ENCODE measurements at regions not wholly inside any gene's neighbourhood (a gene's known extent, or its start where the extent isn't known, plus 50 kb on each side); places are given as distances from the start of the nearest gene placed in this dataset.

DNA sequence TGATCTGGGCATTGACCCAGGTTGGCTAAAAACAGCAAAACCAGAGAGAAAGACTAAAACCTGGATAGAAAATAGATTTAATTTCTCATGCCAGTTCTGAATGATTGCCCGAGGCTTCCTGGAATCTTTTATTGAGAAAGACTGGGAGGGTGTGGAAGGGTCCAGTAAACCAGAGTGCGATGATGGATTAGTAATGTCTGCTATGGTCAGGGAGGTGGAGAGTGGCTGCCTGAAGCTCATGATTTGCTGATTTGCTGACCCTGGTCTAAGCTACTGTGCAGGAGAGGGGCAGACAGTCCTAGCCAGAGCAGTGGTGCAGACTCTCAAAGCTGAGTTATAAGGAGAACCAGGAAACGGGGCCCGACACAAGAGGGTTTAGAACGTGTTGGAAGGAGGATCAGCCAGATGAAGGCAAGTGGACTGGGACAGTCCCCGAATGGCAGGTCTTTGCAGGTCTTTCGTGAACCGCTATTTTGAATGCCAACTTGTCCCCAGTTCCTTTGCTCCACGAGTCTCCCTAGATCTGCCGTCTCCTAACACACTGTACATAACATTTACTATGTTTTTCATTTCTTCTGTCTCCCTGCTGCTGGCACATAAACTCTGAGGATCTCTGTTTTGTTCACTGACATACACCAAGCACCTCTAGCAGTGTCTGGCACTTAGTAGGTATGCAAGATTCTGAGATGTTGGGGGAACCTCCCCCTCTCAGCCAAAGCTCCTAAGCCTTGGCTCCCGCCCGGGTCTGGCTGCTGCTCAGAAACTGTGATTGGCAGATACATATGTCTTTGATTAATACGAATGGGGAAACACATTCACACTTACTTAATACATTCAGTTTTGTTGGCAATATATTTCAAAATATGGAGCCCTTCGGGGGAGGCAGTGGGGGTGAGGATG is 237.3 kb upstream of the TNRC6C start:
- TF ChIP-seq, protein P1, sequence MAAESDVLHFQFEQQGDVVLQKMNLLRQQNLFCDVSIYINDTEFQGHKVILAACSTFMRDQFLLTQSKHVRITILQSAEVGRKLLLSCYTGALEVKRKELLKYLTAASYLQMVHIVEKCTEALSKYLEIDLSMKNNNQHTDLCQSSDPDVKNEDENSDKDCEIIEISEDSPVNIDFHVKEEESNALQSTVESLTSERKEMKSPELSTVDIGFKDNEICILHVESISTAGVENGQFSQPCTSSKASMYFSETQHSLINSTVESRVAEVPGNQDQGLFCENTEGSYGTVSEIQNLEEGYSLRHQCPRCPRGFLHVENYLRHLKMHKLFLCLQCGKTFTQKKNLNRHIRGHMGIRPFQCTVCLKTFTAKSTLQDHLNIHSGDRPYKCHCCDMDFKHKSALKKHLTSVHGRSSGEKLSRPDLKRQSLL (tag by site-specific recombination; IDR thresholded peaks at IDR 0.05): no peak
- TF ChIP-seq, protein P2, sequence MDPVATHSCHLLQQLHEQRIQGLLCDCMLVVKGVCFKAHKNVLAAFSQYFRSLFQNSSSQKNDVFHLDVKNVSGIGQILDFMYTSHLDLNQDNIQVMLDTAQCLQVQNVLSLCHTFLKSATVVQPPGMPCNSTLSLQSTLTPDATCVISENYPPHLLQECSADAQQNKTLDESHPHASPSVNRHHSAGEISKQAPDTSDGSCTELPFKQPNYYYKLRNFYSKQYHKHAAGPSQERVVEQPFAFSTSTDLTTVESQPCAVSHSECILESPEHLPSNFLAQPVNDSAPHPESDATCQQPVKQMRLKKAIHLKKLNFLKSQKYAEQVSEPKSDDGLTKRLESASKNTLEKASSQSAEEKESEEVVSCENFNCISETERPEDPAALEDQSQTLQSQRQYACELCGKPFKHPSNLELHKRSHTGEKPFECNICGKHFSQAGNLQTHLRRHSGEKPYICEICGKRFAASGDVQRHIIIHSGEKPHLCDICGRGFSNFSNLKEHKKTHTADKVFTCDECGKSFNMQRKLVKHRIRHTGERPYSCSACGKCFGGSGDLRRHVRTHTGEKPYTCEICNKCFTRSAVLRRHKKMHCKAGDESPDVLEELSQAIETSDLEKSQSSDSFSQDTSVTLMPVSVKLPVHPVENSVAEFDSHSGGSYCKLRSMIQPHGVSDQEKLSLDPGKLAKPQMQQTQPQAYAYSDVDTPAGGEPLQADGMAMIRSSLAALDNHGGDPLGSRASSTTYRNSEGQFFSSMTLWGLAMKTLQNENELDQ (tag by site-specific recombination; IDR thresholded peaks at IDR 0.05; ENCODE audit: low read depth): no peak
- TF ChIP-seq, protein P3, sequence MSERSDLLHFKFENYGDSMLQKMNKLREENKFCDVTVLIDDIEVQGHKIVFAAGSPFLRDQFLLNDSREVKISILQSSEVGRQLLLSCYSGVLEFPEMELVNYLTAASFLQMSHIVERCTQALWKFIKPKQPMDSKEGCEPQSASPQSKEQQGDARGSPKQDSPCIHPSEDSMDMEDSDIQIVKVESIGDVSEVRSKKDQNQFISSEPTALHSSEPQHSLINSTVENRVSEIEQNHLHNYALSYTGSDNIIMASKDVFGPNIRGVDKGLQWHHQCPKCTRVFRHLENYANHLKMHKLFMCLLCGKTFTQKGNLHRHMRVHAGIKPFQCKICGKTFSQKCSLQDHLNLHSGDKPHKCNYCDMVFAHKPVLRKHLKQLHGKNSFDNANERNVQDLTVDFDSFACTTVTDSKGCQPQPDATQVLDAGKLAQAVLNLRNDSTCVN (tag by site-specific recombination; optimal IDR thresholded peaks at IDR 0.05): no peak
- TF ChIP-seq, protein P4, sequence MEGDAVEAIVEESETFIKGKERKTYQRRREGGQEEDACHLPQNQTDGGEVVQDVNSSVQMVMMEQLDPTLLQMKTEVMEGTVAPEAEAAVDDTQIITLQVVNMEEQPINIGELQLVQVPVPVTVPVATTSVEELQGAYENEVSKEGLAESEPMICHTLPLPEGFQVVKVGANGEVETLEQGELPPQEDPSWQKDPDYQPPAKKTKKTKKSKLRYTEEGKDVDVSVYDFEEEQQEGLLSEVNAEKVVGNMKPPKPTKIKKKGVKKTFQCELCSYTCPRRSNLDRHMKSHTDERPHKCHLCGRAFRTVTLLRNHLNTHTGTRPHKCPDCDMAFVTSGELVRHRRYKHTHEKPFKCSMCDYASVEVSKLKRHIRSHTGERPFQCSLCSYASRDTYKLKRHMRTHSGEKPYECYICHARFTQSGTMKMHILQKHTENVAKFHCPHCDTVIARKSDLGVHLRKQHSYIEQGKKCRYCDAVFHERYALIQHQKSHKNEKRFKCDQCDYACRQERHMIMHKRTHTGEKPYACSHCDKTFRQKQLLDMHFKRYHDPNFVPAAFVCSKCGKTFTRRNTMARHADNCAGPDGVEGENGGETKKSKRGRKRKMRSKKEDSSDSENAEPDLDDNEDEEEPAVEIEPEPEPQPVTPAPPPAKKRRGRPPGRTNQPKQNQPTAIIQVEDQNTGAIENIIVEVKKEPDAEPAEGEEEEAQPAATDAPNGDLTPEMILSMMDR (tag by site-specific recombination; IDR thresholded peaks at IDR 0.05): no peak
- no peak for TF ChIP-seq FEZF1 (tag by site-specific recombination; IDR thresholded peaks at IDR 0.05)
- no peak for TF ChIP-seq WT1 (tag by site-specific recombination; IDR thresholded peaks at IDR 0.05)
- TF ChIP-seq ZNF664 (tag by site-specific recombination; IDR thresholded peaks at IDR 0.05): no peak
- no peak for TF ChIP-seq ZNF10 (tag by site-specific recombination; IDR thresholded peaks at IDR 0.05)
- TF ChIP-seq MYNN (tag by site-specific recombination; IDR thresholded peaks at IDR 0.05; ENCODE audit: borderline replicate concordance): no peak
- no peak for TF ChIP-seq ZNF239 (tag by site-specific recombination; IDR thresholded peaks at IDR 0.05)
